SK-N-MC (cell line): ENCODE measurements at regions not wholly inside any gene's neighbourhood (a gene's known extent, or its start where the extent isn't known, plus 50 kb on each side); places are given as distances from the start of the nearest gene placed in this dataset.

Experiments used
- DNase-seq: peaks from one replicate; pipeline ENCODE4 v3.0.0-alpha.2; 2011; ENCODE audit warnings: low read depth, low spot score
- H3K27ac ChIP-seq: fragments of 200-600 bp; sonication (generic); 2 replicates; pipeline ENCODE4 v1.5.1; 2016; ENCODE audit warnings: mixed run types
- H3K36me3 ChIP-seq: fragments of 200-600 bp; sonication (generic); 2 replicates; pipeline ENCODE4 v1.6.1; 2017; ENCODE audit warnings: antibody characterized with exemption, low read length, mixed read lengths; ENCODE audit not compliant: insufficient read depth
- H3K4me3 ChIP-seq: fragments of 200-600 bp; sonication (generic); 2 replicates; pipeline ENCODE4 v1.5.1; 2016
- H3K9ac ChIP-seq: fragments of 200-600 bp; sonication (generic); 2 replicates; pipeline ENCODE4 v1.8.0; 2017; ENCODE audit warnings: mixed run types, mixed read lengths; ENCODE audit not compliant: insufficient read length
- H3K9me3 ChIP-seq: fragments of 200-600 bp; sonication (generic); 2 replicates; pipeline ENCODE4 v1.6.1; 2017; ENCODE audit warnings: low read depth, mild to moderate bottlenecking, antibody characterized with exemption, low read length, moderate library complexity, mixed read lengths
- EZH2 ChIP-seq: fragments of 200-600 bp; sonication (generic); IDR thresholded peaks from one replicate; pipeline ENCODE4 v1.6.1; 2017; ENCODE audit warnings: antibody characterized with exemption
- FOXP2 ChIP-seq: optimal IDR thresholded peaks from 2 replicates; pipeline ENCODE3; 2011; ENCODE audit warnings: mild to moderate bottlenecking, moderate library complexity; ENCODE audit not compliant: insufficient read depth; ENCODE audit errors: extremely low read length, control extremely low read depth
- POLR2AphosphoS5 ChIP-seq: IDR thresholded peaks from 2 replicates; pipeline ENCODE4 v1.6.1; 2012; ENCODE audit warnings: mild to moderate bottlenecking, low read depth, low read length, borderline replicate concordance

GRCh38 chr1:208537198-208537597 is 293.0 kb upstream of the PLXNA2 start:
- Histone ChIP-seq H3K4me3 (no peak overlapping the region), H3K27ac (no peak overlapping the region), H3K9ac (no peak overlapping the region), H3K36me3 (no peaks in the 10 kb centered on the region), H3K9me3 (no peaks in the 10 kb centered on the region)
- TF ChIP-seq POLR2AphosphoS5 (no peak), FOXP2 (no peak), EZH2 (no peak)
- no peak for DNase-seq

DNA sequence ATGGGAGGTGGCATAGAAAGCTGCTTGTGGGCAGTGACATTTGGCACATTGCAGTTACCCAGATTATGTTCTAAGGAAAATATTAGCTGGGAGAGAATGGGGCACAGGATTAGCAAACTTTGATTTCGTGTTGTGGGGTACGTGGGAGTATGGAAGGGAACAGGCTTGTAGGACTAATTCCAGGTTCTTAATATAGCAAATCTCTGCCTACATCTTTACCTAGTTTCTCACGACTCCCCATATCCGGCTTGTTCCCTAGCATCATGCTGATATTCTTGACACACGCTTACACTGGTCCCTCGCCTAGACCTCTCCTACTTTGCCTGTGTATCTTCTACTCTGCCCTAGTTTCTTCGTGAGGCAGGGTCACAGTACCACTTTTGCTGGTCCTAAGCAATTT is 293.9 kb upstream of the PLXNA2 start:
- TF ChIP-seq EZH2 (no peak), FOXP2 (no peak), POLR2AphosphoS5 (no peak)
- H3K9ac ChIP-seq = no peak overlapping the region
- no peak overlapping the region for H3K4me3 ChIP-seq
- H3K9me3 ChIP-seq = no peaks in the 10 kb centered on the region
- no peaks in the 10 kb centered on the region for H3K36me3 ChIP-seq
- no peak for DNase-seq
- H3K27ac ChIP-seq = no peak overlapping the region

GRCh38 chr1:208538587-208538986 is 294.4 kb upstream of the PLXNA2 start:
- no peak for DNase-seq
- no peak overlapping the region for H3K27ac ChIP-seq
- no peaks in the 10 kb centered on the region for H3K9me3 ChIP-seq

DNA sequence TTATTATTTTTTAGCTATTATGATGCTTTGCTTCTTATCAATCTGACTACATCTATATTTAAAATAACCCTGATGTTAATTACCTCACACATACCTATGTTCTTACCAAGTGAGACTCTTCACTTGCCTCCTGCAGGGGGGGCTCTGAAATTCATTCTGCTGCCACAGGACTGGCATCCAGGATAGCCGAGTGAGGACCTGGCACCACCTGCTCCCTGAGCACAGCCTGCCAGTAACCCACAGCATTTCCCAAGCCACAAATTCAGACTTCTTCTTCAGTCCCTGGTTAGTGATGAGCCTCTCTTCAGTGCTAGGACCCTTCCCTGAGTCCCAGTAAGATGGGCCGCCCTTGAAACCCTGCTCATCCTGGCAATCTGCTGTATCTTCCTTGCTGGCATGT is 296.5 kb upstream of the PLXNA2 start:
- no peak for DNase-seq
- no peak overlapping the region for H3K9ac ChIP-seq
- no peaks in the 10 kb centered on the region for H3K9me3 ChIP-seq
- TF ChIP-seq EZH2 (no peak), FOXP2 (no peak), POLR2AphosphoS5 (no peak)
- no peaks in the 10 kb centered on the region for H3K36me3 ChIP-seq
- H3K4me3 ChIP-seq = no peak overlapping the region
- no peak overlapping the region for H3K27ac ChIP-seq

More at GRCh38 chr1:208538587-208538986, 294.4 kb upstream of the PLXNA2 start:
- Histone ChIP-seq H3K9ac (no peak overlapping the region), H3K4me3 (no peak overlapping the region), H3K36me3 (no peaks in the 10 kb centered on the region)
- no peak for TF ChIP-seq FOXP2
- TF ChIP-seq POLR2AphosphoS5 = no peak
- TF ChIP-seq EZH2 = no peak

GRCh38 chr1:208541225-208541855 is 297.2 kb upstream of the PLXNA2 start:
- H3K27ac ChIP-seq = no peak overlapping the region
- TF ChIP-seq FOXP2 = no peak
- no peak for TF ChIP-seq POLR2AphosphoS5
- TF ChIP-seq EZH2 = no peak
- no peak for DNase-seq
- H3K4me3 ChIP-seq = no peak overlapping the region
- no peaks in the 10 kb centered on the region for H3K9me3 ChIP-seq
- no peaks in the 10 kb centered on the region for H3K36me3 ChIP-seq
- H3K9ac ChIP-seq = no peak overlapping the region

DNA sequence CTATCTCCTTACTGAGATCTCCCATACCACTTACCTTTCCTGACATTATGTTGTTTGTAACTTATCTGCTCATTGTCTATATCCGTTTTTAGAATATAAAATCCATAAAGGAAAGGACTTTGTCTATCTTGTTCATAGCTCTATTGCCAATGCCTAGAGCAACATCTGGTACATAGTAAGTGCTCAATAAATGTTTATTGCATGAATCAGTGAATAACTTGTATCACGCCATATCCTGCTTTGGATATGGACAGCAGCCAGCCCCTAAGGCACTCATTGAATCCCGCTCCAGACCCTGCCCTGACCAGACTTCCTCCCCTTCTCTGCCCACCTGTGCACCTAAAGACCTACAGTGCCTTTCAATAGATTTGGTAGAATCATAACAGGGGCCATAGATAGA is 298.1 kb upstream of the PLXNA2 start:
- no peak for DNase-seq
- Histone ChIP-seq H3K4me3 (no peak overlapping the region), H3K36me3 (no peaks in the 10 kb centered on the region), H3K27ac (no peak overlapping the region), H3K9ac (no peak overlapping the region), H3K9me3 (no peaks in the 10 kb centered on the region)
- no peak for TF ChIP-seq FOXP2
- no peak for TF ChIP-seq POLR2AphosphoS5
- no peak for TF ChIP-seq EZH2

DNA sequence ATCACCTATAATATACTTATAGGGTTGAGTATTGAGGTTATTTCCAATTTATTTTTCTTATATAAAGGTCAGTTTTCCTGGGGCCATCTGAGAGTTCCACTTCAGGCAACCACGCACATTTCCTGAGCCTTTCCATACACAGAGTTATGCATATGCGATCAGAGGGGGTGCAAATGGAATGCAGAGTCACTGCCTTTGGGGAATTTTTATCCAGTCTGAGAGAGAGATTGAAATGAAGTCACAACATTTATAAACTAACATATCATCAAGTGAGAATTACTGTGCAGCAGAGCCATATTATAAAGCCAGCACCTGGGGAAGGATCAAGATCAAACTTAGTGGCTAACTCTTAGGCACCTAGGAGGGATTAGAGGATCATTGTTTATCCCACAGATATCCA is 299.9 kb upstream of the PLXNA2 start:
- no peak overlapping the region for H3K4me3 ChIP-seq
- no peaks in the 10 kb centered on the region for H3K9me3 ChIP-seq
- no peak overlapping the region for H3K9ac ChIP-seq
- TF ChIP-seq EZH2 (no peak), FOXP2 (no peak), POLR2AphosphoS5 (no peak)
- no peak overlapping the region for H3K27ac ChIP-seq
- no peak for DNase-seq
- no peaks in the 10 kb centered on the region for H3K36me3 ChIP-seq

DNA sequence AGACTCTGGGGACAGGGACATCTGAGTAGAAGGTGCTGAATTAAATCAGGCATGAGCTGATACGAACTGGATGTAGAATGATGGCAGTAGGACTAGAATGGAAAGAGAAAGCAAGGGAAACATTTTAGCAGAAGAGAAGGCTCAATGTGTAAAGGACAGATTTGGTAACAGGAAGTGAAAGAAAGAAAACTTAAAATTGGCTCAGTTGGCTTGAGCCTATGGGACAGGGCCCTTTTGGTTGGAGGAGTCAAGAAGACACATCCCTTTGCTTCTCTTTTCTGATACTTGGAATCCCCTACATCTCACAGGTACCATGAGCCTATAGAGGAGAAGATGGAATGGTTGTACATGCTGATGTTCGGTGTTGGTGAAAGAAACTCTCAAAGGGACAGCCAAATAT is 300.6 kb upstream of the PLXNA2 start:
- no peak for TF ChIP-seq EZH2
- TF ChIP-seq POLR2AphosphoS5 = no peak
- no peak for TF ChIP-seq FOXP2
- Histone ChIP-seq H3K4me3 (no peak overlapping the region), H3K36me3 (no peaks in the 10 kb centered on the region), H3K9ac (no peak overlapping the region), H3K9me3 (no peaks in the 10 kb centered on the region), H3K27ac (no peak overlapping the region)
- no peak for DNase-seq

DNA sequence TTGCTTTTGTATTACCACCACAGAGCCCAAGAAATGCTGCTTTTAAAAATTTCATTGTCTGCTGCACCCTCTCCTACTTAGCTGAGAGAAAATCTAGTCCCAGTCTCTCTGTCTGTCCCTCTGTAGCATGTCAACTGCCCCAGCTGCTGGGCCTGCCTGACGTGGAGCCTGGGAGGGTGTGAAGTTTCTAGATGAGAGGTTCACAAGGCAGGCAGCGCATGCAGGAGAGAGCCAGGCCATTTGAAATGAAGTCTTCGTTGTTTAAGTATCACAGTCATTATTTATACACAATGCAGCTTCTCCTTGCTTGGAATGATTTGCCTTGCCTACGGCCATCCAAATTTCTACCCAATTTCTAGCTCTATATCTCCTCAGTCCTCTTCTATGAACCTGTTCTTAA is 306.8 kb upstream of the PLXNA2 start:
- Histone ChIP-seq H3K36me3 (no peaks in the 10 kb centered on the region), H3K4me3 (no peak overlapping the region), H3K9ac (no peak overlapping the region), H3K9me3 (no peaks in the 10 kb centered on the region), H3K27ac (no peak overlapping the region)
- TF ChIP-seq POLR2AphosphoS5 (no peak), FOXP2 (no peak), EZH2 (no peak)
- no peak for DNase-seq
